HG03045 (cell line): ENCODE measurements at regions not wholly inside any gene's neighbourhood (a gene's known extent, or its start where the extent isn't known, plus 50 kb on each side); places are given as distances from the start of the nearest gene placed in this dataset.

Experiments used
- ATAC-seq: cut with Tn5 transposase; IDR thresholded peaks from one replicate; pipeline ENCODE4 v1.9.1; 2021; ENCODE audit warnings: mild to moderate bottlenecking, moderate library complexity; ENCODE audit not compliant: unreplicated experiment

- ATAC-seq: no peak
These were observed 125.6 kb upstream of the ZNF32 start for GRCh38 chr10:43774234-43774769.

- ATAC-seq: no peak
These were observed 125.1 kb upstream of the ZNF32 start for GRCh38 chr10:43773736-43774135.

GRCh38 chr10:43772171-43772570, 123.5 kb upstream of the ZNF32 start:
- no peak for ATAC-seq

GRCh38 chr10:43771675-43772074, 123.0 kb upstream of the ZNF32 start:
- ATAC-seq: no peak

GRCh38 chr10:43765516-43765915, 116.8 kb upstream of the ZNF32 start:
- no peak for ATAC-seq

- ATAC-seq: no peak
These were observed 115.2 kb upstream of the ZNF32 start for GRCh38 chr10:43763846-43764245.

GRCh38 chr10:43760514-43760913, 111.8 kb upstream of the ZNF32 start:
- ATAC-seq: no peak

- no peak for ATAC-seq
These were observed 110.5 kb upstream of the ZNF32 start for GRCh38 chr10:43759216-43759615.

GRCh38 chr10:43756341-43756740, 107.7 kb upstream of the ZNF32 start:
- ATAC-seq: no peak

- no peak for ATAC-seq
These were observed 106.0 kb upstream of the ZNF32 start for GRCh38 chr10:43754569-43755260.

GRCh38 chr10:43753397-43754061, 104.8 kb upstream of the ZNF32 start:
- ATAC-seq: no peak

GRCh38 chr10:43752682-43753081, 104.0 kb upstream of the ZNF32 start:
- ATAC-seq: no peak

GRCh38 chr10:43751646-43752045, 103.0 kb upstream of the ZNF32 start:
- ATAC-seq: no peak

- ATAC-seq: no peak
These were observed 101.4 kb upstream of the ZNF32 start for GRCh38 chr10:43749940-43750552.

- ATAC-seq: no peak
These were observed 100.5 kb upstream of the ZNF32 start for GRCh38 chr10:43749145-43749576.

GRCh38 chr10:43748560-43748959, 99.9 kb upstream of the ZNF32 start:
- no peak for ATAC-seq

GRCh38 chr10:43746906-43747305, 98.2 kb upstream of the ZNF32 start:
- ATAC-seq: no peak

GRCh38 chr10:43739161-43739560, 90.5 kb upstream of the ZNF32 start:
- ATAC-seq: no peak

- no peak for ATAC-seq
These were observed 88.3 kb upstream of the ZNF32 start for GRCh38 chr10:43737003-43737402.

- ATAC-seq: no peak
These were observed 87.2 kb upstream of the ZNF32 start for GRCh38 chr10:43735907-43736306.

- no peak for ATAC-seq
These were observed 86.0 kb upstream of the ZNF32 start for GRCh38 chr10:43734716-43735115.

- ATAC-seq: no peak
These were observed 82.8 kb upstream of the ZNF32 start for GRCh38 chr10:43731486-43731885.
